T1000 (cell line): ENCODE measurements at regions not wholly inside any gene's neighbourhood (a gene's known extent, or its start where the extent isn't known, plus 50 kb on each side); places are given as distances from the start of the nearest gene placed in this dataset.
"Not testable (repeated sequence)": the region's sequence is repeated elsewhere in the genome, so short reads cannot be mapped to it uniquely, and the experiment has no call there.

Experiments used
- DNase-seq: peaks from one replicate; lab custom pipeline; 2025; ENCODE audit warnings: mixed read lengths; lab: John Stamatoyannopoulos, UW

- DNase-seq: no peak
These were observed 51.2 kb upstream of the MEX3C start for GRCh38 chr18:51248685-51249084.

GRCh38 chr18:51250006-51250405, 52.5 kb upstream of the MEX3C start:
- DNase-seq: no peak

- DNase-seq: no peak
These were observed 53.1 kb upstream of the MEX3C start for GRCh38 chr18:51250458-51251024.

GRCh38 chr18:51251625-51252024, 54.1 kb upstream of the MEX3C start:
- DNase-seq: no peak

GRCh38 chr18:51253476-51253875, 56.0 kb upstream of the MEX3C start:
- no peak for DNase-seq

GRCh38 chr18:51255693-51256092, 58.2 kb upstream of the MEX3C start:
- DNase-seq: no peak

GRCh38 chr18:51257150-51257549, 59.7 kb upstream of the MEX3C start:
- no peak for DNase-seq

- DNase-seq: no peak
These were observed 62.6 kb upstream of the MEX3C start for GRCh38 chr18:51260118-51260517.

GRCh38 chr18:51266077-51266476, 68.6 kb upstream of the MEX3C start:
- DNase-seq: not testable (repeated sequence)

GRCh38 chr18:51266773-51267172, 69.3 kb upstream of the MEX3C start:
- no peak for DNase-seq

- DNase-seq: no peak
These were observed 76.0 kb upstream of the MEX3C start for GRCh38 chr18:51273437-51273836.

GRCh38 chr18:51275712-51276476, 78.4 kb upstream of the MEX3C start:
- DNase-seq: no peak

GRCh38 chr18:51278045-51278649, 80.7 kb upstream of the MEX3C start:
- no peak for DNase-seq

GRCh38 chr18:51279367-51279984, 82.0 kb upstream of the MEX3C start:
- DNase-seq: no peak

GRCh38 chr18:51287818-51288508, 90.5 kb upstream of the MEX3C start:
- no peak for DNase-seq

- DNase-seq: no peak
These were observed 91.1 kb upstream of the MEX3C start for GRCh38 chr18:51288582-51288981.

GRCh38 chr18:51290860-51291259, 93.4 kb upstream of the MEX3C start:
- DNase-seq: no peak

GRCh38 chr18:51300912-51301311, 103.4 kb upstream of the MEX3C start:
- no peak for DNase-seq

GRCh38 chr18:51301376-51301775, 103.9 kb upstream of the MEX3C start:
- no peak for DNase-seq

- DNase-seq: no peak
These were observed 119.2 kb upstream of the MEX3C start for GRCh38 chr18:51316677-51317076.

- no peak for DNase-seq
These were observed 124.2 kb upstream of the MEX3C start for GRCh38 chr18:51321696-51322095.

- no peak for DNase-seq
These were observed 126.5 kb upstream of the MEX3C start for GRCh38 chr18:51323961-51324360.
